MM.1S (cell line): ENCODE measurements at regions not wholly inside any gene's neighbourhood (a gene's known extent, or its start where the extent isn't known, plus 50 kb on each side); places are given as distances from the start of the nearest gene placed in this dataset.

Experiments
- DNase-seq: peaks from one replicate; pipeline ENCODE4 v3.0.0-alpha.2; 2015
- H2AFZ ChIP-seq: fragments of 300-600 bp; sonication (generic); 2 replicates; pipeline ENCODE4 v1.6.0; 2016; ENCODE audit warnings: antibody characterized with exemption, low read length
- H3F3A ChIP-seq: fragments of 300-600 bp; sonication (generic); 2 replicates; pipeline ENCODE4 v1.6.1; 2016; ENCODE audit warnings: mild to moderate bottlenecking, antibody characterized with exemption, low read length, moderate library complexity, mixed read lengths; ENCODE audit not compliant: insufficient read depth
- H3K27ac ChIP-seq: fragments of 300-600 bp; sonication (generic); 2 replicates; pipeline ENCODE4 v1.5.1; 2016; ENCODE audit warnings: mild to moderate bottlenecking, low read length
- H3K27me3 ChIP-seq: fragments of 300-600 bp; sonication (generic); replicated peaks from 2 replicates; pipeline ENCODE4 v1.6.0; 2016; ENCODE audit warnings: low read length; ENCODE audit not compliant: insufficient read depth
- H3K36me3 ChIP-seq: fragments of 300-600 bp; sonication (generic); replicated peaks from 2 replicates; pipeline ENCODE4 v1.6.1; 2016; ENCODE audit warnings: mild to moderate bottlenecking, low read length, mixed read lengths; ENCODE audit not compliant: insufficient read depth
- H3K4me1 ChIP-seq: fragments of 300-600 bp; sonication (generic); 2 replicates; pipeline ENCODE4 v1.6.1; 2016; ENCODE audit warnings: low read length, mixed read lengths
- H3K4me2 ChIP-seq: fragments of 300-600 bp; sonication (generic); 2 replicates; pipeline ENCODE4 v1.6.0; 2016; ENCODE audit warnings: low read depth, low read length
- H3K4me3 ChIP-seq: fragments of 300-600 bp; sonication (generic); 2 replicates; pipeline ENCODE4 v1.5.1; 2016; ENCODE audit warnings: low read length, mixed read lengths
- H3K79me2 ChIP-seq: fragments of 300-600 bp; sonication (generic); 2 replicates; pipeline ENCODE4 v1.6.1; 2016; ENCODE audit warnings: mixed run types, low read length, mixed read lengths
- H3K9ac ChIP-seq: fragments of 300-600 bp; sonication (generic); 2 replicates; pipeline ENCODE4 v1.6.1; 2016; ENCODE audit warnings: low read length, mixed read lengths
- H3K9me2 ChIP-seq: fragments of 300-600 bp; sonication (generic); replicated peaks from 2 replicates; pipeline ENCODE4 v1.6.1; 2016; ENCODE audit warnings: mild to moderate bottlenecking, low read length, mixed read lengths; ENCODE audit not compliant: insufficient read depth
- H3K9me3 ChIP-seq: fragments of 300-600 bp; sonication (generic); replicated peaks from 2 replicates; pipeline ENCODE4 v1.6.1; 2016; ENCODE audit warnings: mild to moderate bottlenecking, low read length, mixed read lengths; ENCODE audit not compliant: insufficient read depth
- H4K20me1 ChIP-seq: fragments of 300-600 bp; sonication (generic); 2 replicates; pipeline ENCODE4 v1.6.1; 2016; ENCODE audit warnings: mild to moderate bottlenecking, low read length, moderate library complexity, mixed read lengths; ENCODE audit not compliant: insufficient read depth
- EZH2 ChIP-seq: fragments of 300-600 bp; sonication (generic); optimal IDR thresholded peaks from 2 replicates; pipeline ENCODE3; 2017; ENCODE audit warnings: low read depth, mild to moderate bottlenecking, antibody characterized with exemption, low read length, mixed read lengths
- EZH2phosphoT487 ChIP-seq: fragments of 300-600 bp; sonication (generic); IDR thresholded peaks from 2 replicates; pipeline ENCODE4 v1.6.1; 2018; ENCODE audit warnings: antibody characterized with exemption, low read length
- TF ChIP-seq, protein P1 (sequence below): fragments of 300-600 bp; sonication (generic); IDR thresholded peaks from 2 replicates; pipeline ENCODE4 v1.5.1; 2016; ENCODE audit warnings: antibody characterized with exemption, low read length, mixed read lengths

DNA sequence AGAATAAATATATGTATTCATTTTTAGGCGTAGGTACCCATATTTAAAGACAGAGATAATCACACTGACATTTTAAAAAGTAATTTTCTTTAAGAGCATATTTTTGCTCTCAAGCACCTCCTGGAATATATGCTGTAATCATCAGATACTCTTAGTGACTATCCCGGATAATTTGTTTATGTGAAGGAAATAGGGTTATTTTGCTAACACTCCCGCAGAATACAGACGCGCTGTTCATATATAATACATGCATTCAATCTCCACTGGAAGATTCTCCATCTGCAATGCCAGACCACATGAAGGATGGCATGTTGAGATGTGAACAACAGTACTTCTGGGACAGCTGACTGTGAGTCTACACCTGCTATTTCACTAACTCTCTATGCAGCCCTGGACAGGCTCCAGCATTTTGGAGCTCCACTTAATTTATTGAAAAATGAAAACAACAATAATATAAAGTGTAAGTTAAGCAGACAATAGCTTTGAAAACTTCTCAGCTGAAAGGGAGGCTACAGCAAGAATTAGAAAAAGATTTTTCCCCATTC lies 430.6 kb downstream of the TMX3 start:
- no peak for TF ChIP-seq EZH2
- TF ChIP-seq, protein P1, sequence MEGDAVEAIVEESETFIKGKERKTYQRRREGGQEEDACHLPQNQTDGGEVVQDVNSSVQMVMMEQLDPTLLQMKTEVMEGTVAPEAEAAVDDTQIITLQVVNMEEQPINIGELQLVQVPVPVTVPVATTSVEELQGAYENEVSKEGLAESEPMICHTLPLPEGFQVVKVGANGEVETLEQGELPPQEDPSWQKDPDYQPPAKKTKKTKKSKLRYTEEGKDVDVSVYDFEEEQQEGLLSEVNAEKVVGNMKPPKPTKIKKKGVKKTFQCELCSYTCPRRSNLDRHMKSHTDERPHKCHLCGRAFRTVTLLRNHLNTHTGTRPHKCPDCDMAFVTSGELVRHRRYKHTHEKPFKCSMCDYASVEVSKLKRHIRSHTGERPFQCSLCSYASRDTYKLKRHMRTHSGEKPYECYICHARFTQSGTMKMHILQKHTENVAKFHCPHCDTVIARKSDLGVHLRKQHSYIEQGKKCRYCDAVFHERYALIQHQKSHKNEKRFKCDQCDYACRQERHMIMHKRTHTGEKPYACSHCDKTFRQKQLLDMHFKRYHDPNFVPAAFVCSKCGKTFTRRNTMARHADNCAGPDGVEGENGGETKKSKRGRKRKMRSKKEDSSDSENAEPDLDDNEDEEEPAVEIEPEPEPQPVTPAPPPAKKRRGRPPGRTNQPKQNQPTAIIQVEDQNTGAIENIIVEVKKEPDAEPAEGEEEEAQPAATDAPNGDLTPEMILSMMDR = no peak
- TF ChIP-seq EZH2phosphoT487 = no peak
- Histone ChIP-seq H3K79me2 (no peaks in the 10 kb centered on the region), H3K4me1 (no peaks in the 10 kb centered on the region), H3K9ac (no peak overlapping the region), H4K20me1 (no peaks in the 10 kb centered on the region), H3K27me3 (no peaks in the 10 kb centered on the region), H3F3A (no peaks in the 10 kb centered on the region), H3K27ac (no peak overlapping the region), H3K36me3 (no peaks in the 10 kb centered on the region), H2AFZ (no peak overlapping the region), H3K4me3 (no peak overlapping the region), H3K4me2 (no peak overlapping the region), H3K9me3 (no peaks in the 10 kb centered on the region), H3K9me2 (no peaks in the 10 kb centered on the region; the same call in 1 of the 2 replicates)
- no peak for DNase-seq

DNA sequence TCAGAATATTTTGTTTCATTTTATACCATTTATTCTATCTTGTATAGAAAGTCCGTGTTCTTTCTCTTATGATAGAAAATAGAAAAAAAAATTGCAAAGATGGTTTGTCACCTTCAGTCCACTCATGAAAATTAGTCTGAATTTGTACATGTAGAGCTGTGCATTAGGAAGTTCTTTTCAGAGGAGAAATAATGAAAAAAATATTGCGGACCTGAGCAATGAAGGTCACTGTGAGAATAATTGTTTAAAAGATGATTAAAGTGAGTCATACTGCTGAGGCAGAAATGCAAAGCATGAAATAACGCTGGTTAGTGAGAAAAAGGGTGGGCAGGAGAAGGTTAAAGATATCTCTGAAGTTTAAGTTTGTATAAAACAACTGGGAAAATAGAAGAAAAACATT lies 431.1 kb downstream of the TMX3 start:
- H3K27ac ChIP-seq = no peak overlapping the region

DNA sequence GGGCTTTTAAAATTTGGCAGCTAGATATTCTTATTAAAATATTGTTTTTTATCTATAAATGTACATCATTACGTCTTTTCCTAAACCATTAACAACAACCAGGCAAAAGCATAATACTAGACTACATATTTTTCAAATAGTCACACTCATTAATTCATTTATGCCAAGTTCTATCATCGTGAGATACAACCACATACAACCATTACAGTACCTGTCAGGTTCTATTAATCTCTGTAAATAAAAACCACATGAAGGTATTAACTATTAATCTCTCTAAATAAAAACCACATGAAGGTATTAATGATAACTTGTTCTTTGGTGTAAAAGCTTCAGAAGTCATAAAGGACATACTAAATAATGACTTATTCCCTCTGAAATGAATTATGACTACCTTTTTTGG lies 432.7 kb downstream of the TMX3 start:
- no peak for DNase-seq
- no peaks in the 10 kb centered on the region for H3K4me1 ChIP-seq
- TF ChIP-seq EZH2 (no peak), EZH2phosphoT487 (no peak)
- TF ChIP-seq, protein P1 = no peak

More for the DNA sequence above, 431.1 kb downstream of the TMX3 start:
- Histone ChIP-seq H3K4me3 (no peak overlapping the region), H3F3A (no peaks in the 10 kb centered on the region), H4K20me1 (no peaks in the 10 kb centered on the region), H3K9me3 (no peaks in the 10 kb centered on the region), H3K36me3 (no peaks in the 10 kb centered on the region), H3K4me1 (no peaks in the 10 kb centered on the region), H3K9ac (no peak overlapping the region), H3K4me2 (no peak overlapping the region), H3K79me2 (no peaks in the 10 kb centered on the region), H3K27me3 (no peaks in the 10 kb centered on the region), H3K9me2 (no peaks in the 10 kb centered on the region; the same call in 1 of the 2 replicates), H2AFZ (no peak overlapping the region)
- TF ChIP-seq, protein P1 = no peak
- no peak for TF ChIP-seq EZH2phosphoT487
- no peak for TF ChIP-seq EZH2
- DNase-seq = no peak

More for the DNA sequence above, 432.7 kb downstream of the TMX3 start:
- H3K9me3 ChIP-seq = no peaks in the 10 kb centered on the region
- no peaks in the 10 kb centered on the region for H3K36me3 ChIP-seq
- H3K27me3 ChIP-seq = no peaks in the 10 kb centered on the region
- H3K79me2 ChIP-seq = no peaks in the 10 kb centered on the region
- H3K4me2 ChIP-seq = no peak overlapping the region
- H2AFZ ChIP-seq = no peak overlapping the region
- H3K27ac ChIP-seq = no peak overlapping the region
- H3K4me3 ChIP-seq = no peak overlapping the region
- H3K9me2 ChIP-seq = no peaks in the 10 kb centered on the region; the same call in 1 of the 2 replicates
- H3F3A ChIP-seq = no peaks in the 10 kb centered on the region
- no peaks in the 10 kb centered on the region for H4K20me1 ChIP-seq
- H3K9ac ChIP-seq = no peak overlapping the region
